HG03378 (cell line): ENCODE measurements at regions not wholly inside any gene's neighbourhood (a gene's known extent, or its start where the extent isn't known, plus 50 kb on each side); places are given as distances from the start of the nearest gene placed in this dataset.

Experiments used
- ATAC-seq: cut with Tn5 transposase; IDR thresholded peaks from one replicate; pipeline ENCODE4 v1.9.1; 2021; ENCODE audit warnings: mild to moderate bottlenecking, moderate library complexity; ENCODE audit not compliant: unreplicated experiment

- ATAC-seq = no peak
These were observed 376.3 kb upstream of the ACTBL2 start for GRCh38 chr5:57858905-57859304.

GRCh38 chr5:57857696-57858095 is 375.1 kb upstream of the ACTBL2 start:
- no peak for ATAC-seq

- no peak for ATAC-seq
These were observed 373.2 kb upstream of the ACTBL2 start for GRCh38 chr5:57855831-57856230.

- ATAC-seq = no peak
These were observed 371.5 kb upstream of the ACTBL2 start for GRCh38 chr5:57853929-57854697.

- no peak for ATAC-seq
These were observed 367.5 kb upstream of the ACTBL2 start for GRCh38 chr5:57850109-57850508.

GRCh38 chr5:57845025-57845424 is 362.4 kb upstream of the ACTBL2 start:
- no peak for ATAC-seq

- ATAC-seq = no peak
These were observed 361.8 kb upstream of the ACTBL2 start for GRCh38 chr5:57844410-57844809.

- ATAC-seq = no peak
These were observed 360.4 kb upstream of the ACTBL2 start for GRCh38 chr5:57843059-57843367.

GRCh38 chr5:57842364-57843058 is 359.9 kb upstream of the ACTBL2 start:
- ATAC-seq = no peak

GRCh38 chr5:57841676-57842363 is 359.2 kb upstream of the ACTBL2 start:
- no peak for ATAC-seq

- ATAC-seq = no peak
These were observed 356.9 kb upstream of the ACTBL2 start for GRCh38 chr5:57839437-57840079.

- no peak for ATAC-seq
These were observed 356.4 kb upstream of the ACTBL2 start for GRCh38 chr5:57839025-57839424.

- ATAC-seq = no peak
These were observed 354.3 kb upstream of the ACTBL2 start for GRCh38 chr5:57836921-57837320.

- no peak for ATAC-seq
These were observed 353.7 kb upstream of the ACTBL2 start for GRCh38 chr5:57836331-57836730.

GRCh38 chr5:57834829-57835608 is 352.4 kb upstream of the ACTBL2 start:
- ATAC-seq = no peak

GRCh38 chr5:57833489-57833888 is 350.9 kb upstream of the ACTBL2 start:
- ATAC-seq = no peak

GRCh38 chr5:57832875-57833274 is 350.3 kb upstream of the ACTBL2 start:
- ATAC-seq = no peak

GRCh38 chr5:57831932-57832331 is 349.3 kb upstream of the ACTBL2 start:
- no peak for ATAC-seq

- no peak for ATAC-seq
These were observed 348.5 kb upstream of the ACTBL2 start for GRCh38 chr5:57831090-57831489.

- ATAC-seq = no peak
These were observed 345.6 kb upstream of the ACTBL2 start for GRCh38 chr5:57828221-57828620.
